GM19455 (cell line): ENCODE measurements at regions not wholly inside any gene's neighbourhood (a gene's known extent, or its start where the extent isn't known, plus 50 kb on each side); places are given as distances from the start of the nearest gene placed in this dataset.

Source experiments
- ATAC-seq: cut with Tn5 transposase; IDR thresholded peaks from one replicate; pipeline ENCODE4 v1.9.1; 2021; ENCODE audit not compliant: unreplicated experiment

- no peak for ATAC-seq
Observed at GRCh38 chr3:170784406-170784805, 85.6 kb downstream of the RPL22L1 start.

DNA sequence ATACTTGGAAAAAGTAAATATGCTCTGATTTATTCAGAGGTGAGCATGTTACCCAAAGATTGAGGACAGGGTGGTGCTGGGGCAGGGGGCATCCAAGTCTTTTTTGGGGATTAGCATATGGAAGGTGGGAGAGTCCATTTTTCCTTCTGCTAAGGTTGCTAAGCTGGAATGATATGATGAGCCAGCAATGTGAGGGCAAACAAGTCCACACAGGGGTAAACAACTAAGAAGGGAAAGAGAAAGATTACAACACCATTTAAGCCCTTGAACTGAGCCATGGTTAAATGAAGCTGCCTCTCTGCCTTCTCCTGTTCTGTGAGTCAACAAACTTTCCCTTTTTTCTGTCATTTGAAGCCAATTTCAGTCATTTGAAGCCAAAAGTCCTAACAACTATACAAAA is 89.0 kb downstream of the RPL22L1 start:
- no peak for ATAC-seq

DNA sequence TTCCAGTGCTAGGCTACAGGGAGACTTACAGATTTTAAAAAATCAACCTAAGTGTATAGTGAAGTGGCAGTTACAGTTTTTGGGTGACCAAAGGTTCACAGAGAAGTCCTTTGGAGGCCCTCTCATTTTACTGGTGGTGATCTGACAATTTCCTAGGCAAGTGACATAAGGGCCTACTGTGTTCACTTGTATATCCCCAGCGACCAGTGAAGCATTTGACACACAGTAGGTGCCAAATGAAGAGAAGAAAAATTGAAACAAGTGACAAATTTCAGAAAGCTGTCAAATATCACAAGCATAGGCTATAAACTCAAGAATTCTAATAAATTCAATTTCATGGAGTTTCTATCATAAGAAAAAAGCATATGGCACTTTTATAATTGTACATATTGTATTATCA is 89.5 kb downstream of the RPL22L1 start:
- ATAC-seq: no peak

DNA sequence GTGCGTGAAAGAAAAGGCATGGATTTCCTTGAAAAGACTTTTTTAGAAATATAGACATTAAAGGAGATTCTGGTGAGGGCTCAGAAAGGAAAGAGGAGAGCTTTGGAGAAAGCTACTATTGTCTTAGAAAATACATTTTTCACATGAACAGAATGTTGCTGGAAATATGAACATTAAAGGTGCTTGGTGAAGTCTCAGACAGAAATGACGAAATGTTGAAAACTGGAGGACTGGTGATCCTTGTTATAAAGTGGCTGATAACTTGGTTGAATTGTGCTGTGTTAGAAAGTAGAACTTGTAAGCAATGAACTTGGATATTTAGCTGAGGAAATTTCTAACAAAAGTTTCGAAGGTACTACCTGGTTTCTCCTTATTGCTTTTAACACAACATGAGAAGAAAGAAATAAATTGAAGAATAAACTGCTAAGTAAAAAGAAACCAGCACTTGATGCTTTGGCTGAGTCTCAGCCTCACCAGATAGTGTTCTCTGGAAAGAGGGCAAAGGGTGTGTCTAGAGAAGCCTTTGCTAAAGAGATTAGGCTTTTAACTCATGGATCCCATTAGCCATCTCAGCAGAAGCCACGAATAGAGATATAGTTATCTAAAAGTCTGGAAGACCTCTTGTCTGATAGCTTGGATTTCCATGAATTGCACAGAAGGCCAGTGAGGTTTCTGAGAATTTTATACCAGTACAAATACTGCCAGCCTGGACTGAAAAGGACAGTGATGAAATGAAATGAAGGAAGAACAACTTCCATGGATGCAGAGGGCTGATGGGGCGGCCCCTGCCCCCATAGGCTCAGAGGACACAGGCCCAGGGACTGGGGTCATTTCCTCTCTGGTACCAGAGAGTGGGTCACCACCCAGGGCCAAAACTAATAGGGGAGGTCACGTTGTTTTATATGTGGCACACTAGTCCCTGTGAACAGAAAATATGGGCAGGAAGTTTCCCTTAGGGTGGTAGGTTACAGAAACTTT is 91.5 kb downstream of the RPL22L1 start:
- no peak for ATAC-seq

DNA sequence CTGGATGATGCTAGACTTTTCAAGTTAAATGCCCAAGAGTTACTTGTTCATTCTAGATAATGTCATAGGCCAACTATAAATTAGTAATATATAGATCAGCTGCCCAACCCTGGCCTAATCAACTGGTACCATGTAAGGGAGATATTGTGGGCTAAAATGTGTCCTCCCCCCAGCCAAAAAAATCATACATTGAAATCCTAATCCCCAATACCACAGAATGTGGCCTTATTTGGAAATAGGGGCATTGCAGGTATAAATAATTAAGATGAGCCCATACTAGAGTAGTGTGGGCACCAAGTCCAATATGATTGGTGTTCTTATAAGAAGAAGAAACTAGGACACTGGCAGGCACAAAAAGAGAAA is 92.5 kb downstream of the RPL22L1 start:
- no peak for ATAC-seq

DNA sequence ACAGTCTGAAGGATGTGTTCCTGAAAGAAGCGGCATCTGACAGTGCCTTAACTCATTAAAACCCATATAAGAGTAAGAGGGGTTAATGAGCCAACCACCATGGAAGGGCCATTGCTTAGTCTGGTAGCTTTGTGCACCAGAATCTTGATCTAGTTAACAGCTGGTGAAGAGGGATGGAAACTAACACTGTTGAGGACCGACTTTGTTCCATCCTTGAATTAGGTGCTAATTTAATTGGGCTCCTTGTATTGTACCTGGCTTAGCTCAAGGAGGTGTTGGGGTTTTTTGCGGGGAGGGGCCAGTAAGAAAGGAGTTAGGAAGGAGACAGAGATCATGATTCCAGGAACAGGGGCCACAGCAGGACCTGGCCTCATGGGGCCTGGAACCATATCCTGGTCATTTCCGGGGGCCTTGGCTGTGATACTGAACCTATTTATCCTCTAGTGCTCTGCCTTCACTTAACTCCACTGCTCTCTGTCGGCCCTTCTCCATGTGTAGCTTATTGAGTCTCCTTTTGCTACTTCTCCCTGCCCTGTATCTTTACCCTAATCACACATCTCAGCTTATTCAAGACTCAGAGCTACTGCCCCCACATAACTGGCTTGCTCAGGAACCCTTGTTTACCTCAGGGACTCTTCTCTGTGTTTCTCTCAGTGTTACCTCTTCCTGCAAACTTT is 93.0 kb downstream of the RPL22L1 start:
- no peak for ATAC-seq

- no peak for ATAC-seq
Observed at GRCh38 chr3:170773682-170774425, 96.1 kb downstream of the RPL22L1 start.

GRCh38 chr3:170772175-170772574 is 97.8 kb downstream of the RPL22L1 start:
- no peak for ATAC-seq

GRCh38 chr3:170768334-170768801 is 101.6 kb downstream of the RPL22L1 start:
- ATAC-seq: no peak

DNA sequence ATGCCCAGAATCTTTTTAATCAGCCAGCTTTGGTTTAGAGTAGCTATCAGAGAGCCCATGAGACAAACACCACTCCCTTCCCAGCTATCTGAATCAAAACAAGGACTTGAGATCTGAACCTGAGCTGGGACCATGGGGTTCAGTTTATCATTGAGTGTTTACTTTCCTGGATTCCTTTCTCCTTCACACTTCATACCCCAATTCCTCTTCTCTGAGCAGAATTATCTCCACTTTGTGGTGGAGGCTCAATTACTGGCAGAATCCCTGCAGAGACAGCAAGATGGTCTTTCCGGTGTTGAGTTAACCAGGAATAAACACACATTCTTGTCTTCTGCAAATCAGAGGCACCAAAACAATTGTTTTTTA is 102.4 kb downstream of the RPL22L1 start:
- no peak for ATAC-seq

GRCh38 chr3:170766823-170767575 is 103.0 kb downstream of the RPL22L1 start:
- ATAC-seq: no peak

DNA sequence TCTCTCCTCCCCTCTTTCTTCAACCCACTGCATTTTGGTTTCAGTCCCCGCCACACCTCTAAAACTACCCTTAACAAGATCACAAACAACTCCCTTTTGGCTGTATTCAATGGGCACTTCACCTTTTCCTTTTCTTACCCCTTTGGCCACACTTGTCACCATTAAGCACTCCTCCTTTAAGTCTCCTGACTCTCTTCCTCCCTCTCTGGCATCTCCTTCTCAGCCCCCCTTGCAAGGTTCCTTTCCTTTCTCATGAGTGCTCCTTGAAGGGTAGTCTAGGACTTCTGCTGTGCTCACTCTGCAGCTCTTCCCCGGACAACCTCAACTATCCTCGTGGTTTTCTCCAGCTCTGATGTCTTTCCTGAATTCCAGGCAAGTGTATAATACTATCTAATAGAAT is 103.7 kb downstream of the RPL22L1 start:
- ATAC-seq: no peak

DNA sequence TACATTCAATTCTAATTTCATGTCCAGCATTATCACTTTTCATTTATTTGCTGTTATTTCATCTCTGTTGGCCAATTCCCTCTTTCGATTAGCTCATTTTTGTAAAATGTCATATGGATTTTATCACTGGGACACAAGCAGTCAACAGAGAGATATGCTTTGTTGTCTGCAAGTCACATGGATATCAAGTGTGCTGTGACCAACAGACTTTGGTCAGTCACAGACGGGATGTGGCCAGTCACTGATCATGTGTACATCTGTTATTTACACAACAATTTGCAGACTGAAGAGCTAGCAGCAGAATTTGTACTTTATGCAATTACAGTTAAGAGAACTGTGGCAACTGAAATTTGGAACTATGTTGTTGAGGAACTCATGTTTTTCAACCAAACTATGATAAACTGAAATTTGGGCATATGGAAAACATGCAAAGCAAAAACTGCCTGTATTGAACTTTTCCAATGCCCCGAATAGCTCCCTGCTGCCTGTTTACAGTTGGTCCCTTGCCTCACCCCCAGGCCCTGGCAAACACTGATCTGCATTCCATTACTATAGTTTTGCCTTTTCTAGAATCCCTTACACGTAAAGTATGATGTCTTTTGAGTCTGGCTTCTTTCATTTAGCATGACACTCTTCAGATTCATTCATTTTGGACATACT is 104.4 kb downstream of the RPL22L1 start:
- ATAC-seq: no peak

DNA sequence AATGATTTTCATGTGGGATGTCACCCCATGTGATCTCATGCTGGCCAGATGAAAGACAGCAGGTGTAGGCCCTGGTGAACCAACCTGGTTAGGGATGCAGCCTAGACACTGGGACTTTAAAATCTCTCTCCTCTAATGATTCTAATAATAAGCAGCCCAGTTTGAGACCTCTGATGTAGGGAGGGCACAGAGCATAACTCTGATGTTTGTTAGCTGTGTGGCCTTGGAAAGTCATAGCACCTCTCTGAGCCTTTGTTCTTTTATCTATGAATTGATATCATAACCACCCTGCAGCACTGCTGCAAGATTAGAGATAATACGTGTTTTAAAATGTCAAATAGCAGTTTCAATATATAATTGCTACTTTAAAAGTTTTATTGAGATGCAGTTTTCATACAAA is 106.0 kb downstream of the RPL22L1 start:
- ATAC-seq: no peak

DNA sequence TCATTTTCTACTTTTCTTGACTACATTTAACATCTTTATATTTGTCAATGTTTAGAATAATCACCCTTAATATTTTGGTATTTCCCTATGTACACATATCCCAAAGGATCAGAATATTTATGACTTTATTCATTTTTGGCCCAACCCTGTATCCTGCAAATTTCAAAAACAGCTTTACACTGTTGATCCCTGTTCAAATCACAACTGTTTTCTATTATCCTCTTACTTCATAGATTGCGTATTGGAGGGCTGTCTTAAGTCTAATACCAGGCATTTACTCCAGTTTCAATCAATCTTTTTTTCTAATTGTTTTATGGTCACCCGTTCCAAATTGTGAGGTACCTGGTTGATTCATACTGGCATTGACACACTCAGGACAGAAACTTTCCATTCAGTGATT is 107.9 kb downstream of the RPL22L1 start:
- ATAC-seq: no peak

GRCh38 chr3:170761103-170761502 is 108.9 kb downstream of the RPL22L1 start:
- no peak for ATAC-seq

DNA sequence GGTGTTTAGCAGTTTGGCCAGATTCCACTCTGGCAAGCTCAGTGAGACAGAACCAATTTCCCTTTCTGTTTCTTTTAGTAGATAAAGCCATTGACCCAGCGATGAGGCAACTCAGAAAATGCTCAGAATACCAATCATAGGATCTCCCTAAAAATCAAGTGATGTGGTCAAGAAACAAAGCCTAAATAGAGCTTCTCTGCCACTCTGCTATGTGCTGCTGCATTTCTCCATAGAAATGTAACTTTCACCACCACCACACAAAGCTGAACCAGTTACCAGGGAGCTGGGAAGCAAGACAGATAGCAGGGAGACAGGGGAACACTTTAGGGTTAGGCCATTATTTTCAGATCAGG is 109.8 kb downstream of the RPL22L1 start:
- ATAC-seq: no peak

GRCh38 chr3:170759511-170760173 is 110.4 kb downstream of the RPL22L1 start:
- no peak for ATAC-seq

DNA sequence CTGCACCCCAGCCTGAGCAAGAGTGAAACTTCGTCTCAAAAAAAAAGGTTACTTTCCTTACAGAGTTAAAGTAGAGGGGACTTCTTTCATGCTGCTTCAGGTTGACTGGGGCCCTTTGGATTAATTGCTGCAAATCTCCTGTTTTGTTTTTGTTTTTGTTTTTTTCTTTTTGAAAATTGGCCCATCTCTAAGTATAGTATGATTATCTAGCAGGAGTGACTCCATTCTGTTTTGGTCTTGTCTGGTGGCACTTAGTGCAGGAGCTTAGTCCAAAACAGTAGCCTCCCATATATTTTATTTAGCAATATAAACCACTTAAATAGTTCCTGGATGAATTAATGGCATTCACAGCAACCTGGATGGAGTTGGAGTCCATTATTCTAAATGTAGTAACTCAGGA is 113.0 kb downstream of the RPL22L1 start:
- no peak for ATAC-seq

- no peak for ATAC-seq
Observed at GRCh38 chr3:170754311-170754693, 115.7 kb downstream of the RPL22L1 start.
